HepG2 (cell line): ENCODE measurements at regions not wholly inside any gene's neighbourhood (a gene's known extent, or its start where the extent isn't known, plus 50 kb on each side); places are given as distances from the start of the nearest gene placed in this dataset.

Experiments
- ETS1 ChIP-seq: sonication (generic); formaldehyde crosslinking; IDR thresholded peaks from 2 replicates; pipeline ENCODE4 v1.4.0; 2020; ENCODE audit warnings: missing genetic modification reagents
- REST ChIP-seq, 2 experiments: IDR thresholded peaks; 2 replicates each; pipeline ENCODE4 v1.6.1; 2011 to 2012; ENCODE audit warnings: low read length in 2 of 2, borderline replicate concordance in 1 of 2, low read depth in 1 of 2, mild to moderate bottlenecking in 1 of 2, moderate library complexity in 1 of 2
- TF ChIP-seq, protein P1 (sequence below): sonication (generic); formaldehyde crosslinking; IDR thresholded peaks from 2 replicates; pipeline ENCODE4 v1.8.0; 2022; ENCODE audit warnings: missing genetic modification reagents, mild to moderate bottlenecking, borderline replicate concordance
- TF ChIP-seq, protein P2 (sequence below): sonication (generic); formaldehyde crosslinking; IDR thresholded peaks from 2 replicates; pipeline ENCODE4 v1.5.0; 2020; ENCODE audit warnings: mild to moderate bottlenecking, missing genetic modification reagents, moderate library complexity

DNA sequence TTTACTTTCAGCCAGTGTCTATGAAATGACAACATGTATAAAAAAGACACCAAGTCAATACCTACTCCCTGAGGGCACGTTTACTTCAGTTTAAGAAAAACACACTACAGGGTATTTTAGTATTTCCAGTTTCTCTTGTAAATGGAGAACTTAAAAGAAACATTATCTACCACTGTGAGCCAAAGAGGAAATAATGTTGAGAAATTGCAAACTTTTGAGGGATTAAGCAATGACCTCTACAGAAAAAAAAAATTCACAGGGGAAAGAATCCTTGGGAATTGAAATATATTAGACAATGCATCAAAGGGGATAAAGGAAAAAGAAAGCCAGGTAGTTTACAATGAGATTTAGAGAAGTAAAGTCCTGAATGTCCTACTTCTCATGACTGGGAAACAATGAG lies 126.0 kb downstream of the KCNJ2 start:
- TF ChIP-seq, protein P1, sequence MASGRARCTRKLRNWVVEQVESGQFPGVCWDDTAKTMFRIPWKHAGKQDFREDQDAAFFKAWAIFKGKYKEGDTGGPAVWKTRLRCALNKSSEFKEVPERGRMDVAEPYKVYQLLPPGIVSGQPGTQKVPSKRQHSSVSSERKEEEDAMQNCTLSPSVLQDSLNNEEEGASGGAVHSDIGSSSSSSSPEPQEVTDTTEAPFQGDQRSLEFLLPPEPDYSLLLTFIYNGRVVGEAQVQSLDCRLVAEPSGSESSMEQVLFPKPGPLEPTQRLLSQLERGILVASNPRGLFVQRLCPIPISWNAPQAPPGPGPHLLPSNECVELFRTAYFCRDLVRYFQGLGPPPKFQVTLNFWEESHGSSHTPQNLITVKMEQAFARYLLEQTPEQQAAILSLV: no peak
- TF ChIP-seq ETS1 (CRISPR knock-in tag) (no peak), REST (IDR thresholded peaks at IDR 0.05; ENCODE audit: borderline replicate concordance in 1 of 2, low read depth in 1 of 2, low read length in 2 of 2) (no peak)
- TF ChIP-seq, protein P2, sequence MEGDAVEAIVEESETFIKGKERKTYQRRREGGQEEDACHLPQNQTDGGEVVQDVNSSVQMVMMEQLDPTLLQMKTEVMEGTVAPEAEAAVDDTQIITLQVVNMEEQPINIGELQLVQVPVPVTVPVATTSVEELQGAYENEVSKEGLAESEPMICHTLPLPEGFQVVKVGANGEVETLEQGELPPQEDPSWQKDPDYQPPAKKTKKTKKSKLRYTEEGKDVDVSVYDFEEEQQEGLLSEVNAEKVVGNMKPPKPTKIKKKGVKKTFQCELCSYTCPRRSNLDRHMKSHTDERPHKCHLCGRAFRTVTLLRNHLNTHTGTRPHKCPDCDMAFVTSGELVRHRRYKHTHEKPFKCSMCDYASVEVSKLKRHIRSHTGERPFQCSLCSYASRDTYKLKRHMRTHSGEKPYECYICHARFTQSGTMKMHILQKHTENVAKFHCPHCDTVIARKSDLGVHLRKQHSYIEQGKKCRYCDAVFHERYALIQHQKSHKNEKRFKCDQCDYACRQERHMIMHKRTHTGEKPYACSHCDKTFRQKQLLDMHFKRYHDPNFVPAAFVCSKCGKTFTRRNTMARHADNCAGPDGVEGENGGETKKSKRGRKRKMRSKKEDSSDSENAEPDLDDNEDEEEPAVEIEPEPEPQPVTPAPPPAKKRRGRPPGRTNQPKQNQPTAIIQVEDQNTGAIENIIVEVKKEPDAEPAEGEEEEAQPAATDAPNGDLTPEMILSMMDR: no peak
